GM12878 (cell line): ENCODE measurements at regions not wholly inside any gene's neighbourhood (a gene's known extent, or its start where the extent isn't known, plus 50 kb on each side); places are given as distances from the start of the nearest gene placed in this dataset.

Experiments
- ATAC-seq: fragments of 200-7000 bp; cut with Tn5 transposase; 3 replicates; pipeline ENCODE4 v1.9.1; 2020; ENCODE audit warnings: mild to moderate bottlenecking, moderate library complexity
- BruUV-seq: library from RNA; stranded (reverse); fragments of 400-500 nt; replicated peaks from 2 replicates; lab custom pipeline; 2021; lab: Mats Ljungman, UMichigan
- CTCF ChIA-PET: fragments of 300-600 bp; sonication (Branson Sonifier 250); formaldehyde crosslinking; extraction: SDS; loops from one replicate; lab custom pipeline; 2021; ENCODE audit warnings: inconsistent platforms; lab: Yijun Ruan, JAX
- POLR2A ChIA-PET: fragments of 350-600 bp; formaldehyde crosslinking; extraction: SDS; loops from one replicate; lab custom pipeline; 2021; ENCODE audit warnings: inconsistent platforms; lab: Charles Lee
- RAD21 ChIA-PET: fragments of 300-600 bp; sonication (Branson Sonifier 250); formaldehyde crosslinking; loops from one replicate; lab custom pipeline; 2023; ENCODE audit warnings: antibody characterized with exemption; ENCODE audit not compliant: unreplicated experiment; lab: Charles Lee
- SMC1A ChIA-PET: fragments of 300-600 bp; sonication (Branson Sonifier 250); formaldehyde crosslinking; loops from one replicate; lab custom pipeline; 2023; ENCODE audit not compliant: unreplicated experiment, uncharacterized antibody; lab: Charles Lee
- DNase-seq: peaks from one replicate; pipeline ENCODE4 v3.0.0-alpha.2; 2011; ENCODE audit warnings: low read depth, low spot score
- FAIRE-seq: peaks from 3 replicates; lab custom pipeline; 2011; peaks lifted over from hg19 to GRCh38; lab: Jason Lieb, UNC
- H2AFZ ChIP-seq: 2 replicates; pipeline ENCODE4 v1.6.0; 2011; ENCODE audit warnings: low read depth, low read length, control low read depth; ENCODE audit not compliant: control insufficient read depth
- H3K27ac ChIP-seq: 2 replicates; pipeline ENCODE4 v1.5.1; 2011; ENCODE audit warnings: control low read depth; ENCODE audit not compliant: control insufficient read depth, insufficient read depth
- H3K27me3 ChIP-seq, 2 experiments: replicated peaks in 1 of 2; 2 replicates each; pipeline versions ENCODE4 v1.6.0 to v1.6.1; 2011; ENCODE audit warnings: low read length in 1 of 2; ENCODE audit not compliant: control insufficient read depth in 2 of 2, insufficient read depth in 2 of 2
- H3K36me3 ChIP-seq, 2 experiments: 2 replicates each; pipeline ENCODE4 v1.5.1; 2011; ENCODE audit warnings: low read length in 1 of 2; ENCODE audit not compliant: control insufficient read depth in 2 of 2, insufficient read depth in 2 of 2
- H3K4me1 ChIP-seq: 2 replicates; pipeline ENCODE4 v1.6.1; 2011; ENCODE audit warnings: mild to moderate bottlenecking, low read length, moderate library complexity, mixed read lengths; ENCODE audit not compliant: control insufficient read depth, insufficient read depth
- H3K4me2 ChIP-seq: 2 replicates; pipeline ENCODE4 v1.6.0; 2011; ENCODE audit warnings: control low read depth; ENCODE audit not compliant: control insufficient read depth, insufficient read depth
- H3K4me3 ChIP-seq: fragments of 200-600 bp; sonication (generic); 2 replicates; pipeline ENCODE4 v1.5.1; 2016
- H3K79me2 ChIP-seq: 2 replicates; pipeline ENCODE4 v1.6.0; 2011; ENCODE audit warnings: low read length; ENCODE audit not compliant: control insufficient read depth, insufficient read depth
- H3K9ac ChIP-seq: 2 replicates; pipeline ENCODE4 v1.8.0; 2011; ENCODE audit warnings: low read length, control low read depth, mixed read lengths; ENCODE audit not compliant: control insufficient read depth, insufficient read depth
- H3K9me3 ChIP-seq: replicated peaks from 3 replicates; pipeline ENCODE4 v1.5.1; 2011; ENCODE audit warnings: mild to moderate bottlenecking, low read length; ENCODE audit not compliant: control insufficient read depth, insufficient read depth
- H4K20me1 ChIP-seq: 2 replicates; pipeline ENCODE4 v1.6.0; 2011; ENCODE audit not compliant: control insufficient read depth, insufficient read depth
- BMI1 ChIP-seq: fragments of 450-650 bp; IDR thresholded peaks from 2 replicates; pipeline ENCODE4 v1.6.1; 2016; ENCODE audit warnings: mild to moderate bottlenecking, moderate library complexity, borderline replicate concordance
- CHD1 ChIP-seq: IDR thresholded peaks from 2 replicates; pipeline ENCODE4 v1.6.1; 2012; ENCODE audit warnings: low read depth, low read length, improper control_type of control experiment
- EP300 ChIP-seq, 2 experiments: fragments of 150-350 bp in 1 of 2; IDR thresholded peaks; 2 replicates each; pipeline ENCODE4 v1.6.1; 2011 to 2012; ENCODE audit warnings: low read depth in 2 of 2, low read length in 2 of 2, borderline replicate concordance in 1 of 2, improper control_type of control experiment in 1 of 2, inconsistent platforms in 1 of 2; ENCODE audit not compliant: control insufficient read depth in 1 of 2
- FOS ChIP-seq: IDR thresholded peaks from 3 replicates; pipeline ENCODE4 v1.6.1; 2011; ENCODE audit warnings: borderline replicate concordance; ENCODE audit not compliant: insufficient read length; ENCODE audit errors: extremely low read depth
- JUND ChIP-seq: IDR thresholded peaks from 2 replicates; pipeline ENCODE4 v1.6.1; 2012; ENCODE audit warnings: low read depth, mild to moderate bottlenecking, low read length, improper control_type of control experiment, moderate library complexity
- TCF12 ChIP-seq: IDR thresholded peaks from 2 replicates; pipeline ENCODE4 v1.6.1; 2011; ENCODE audit warnings: low read depth, mild to moderate bottlenecking, low read length
- ZNF274 ChIP-seq: IDR thresholded peaks from one replicate; pipeline ENCODE4 v1.8.0; 2011; ENCODE audit not compliant: insufficient read length, insufficient read depth
- ZNF384 ChIP-seq: IDR thresholded peaks from 2 replicates; pipeline ENCODE4 v1.6.1; 2012; ENCODE audit warnings: low read depth, mild to moderate bottlenecking, low read length, improper control_type of control experiment, borderline replicate concordance
- ZNF622 ChIP-seq: fragments of 450-650 bp; IDR thresholded peaks from 2 replicates; pipeline ENCODE4 v1.6.1; 2017; ENCODE audit warnings: mild to moderate bottlenecking, inconsistent platforms
- in situ Hi-C: fragments of 300-500 bp; cut with MboI; formaldehyde crosslinking; loops from 9 replicates; pipeline ENCODE4 v1.14.3; 2018; ENCODE audit warnings: mixed read lengths
- intact Hi-C: fragments of 100-400 bp; cut with micrococcal nuclease; formaldehyde crosslinking; loops from one replicate; pipeline ENCODE4 v1.14.2; 2022; ENCODE audit not compliant: unreplicated experiment
- TF ChIP-seq, protein P1 (sequence below): fragments of 450-650 bp; formaldehyde crosslinking; IDR thresholded peaks from 2 replicates; pipeline ENCODE4 v1.4.0; 2022; ENCODE audit warnings: mild to moderate bottlenecking, moderate library complexity
- TF ChIP-seq, protein P2 (sequence below): fragments of 150-350 bp; IDR thresholded peaks from 2 replicates; pipeline ENCODE4 v1.6.1; 2014; ENCODE audit warnings: mild to moderate bottlenecking, low read depth, low read length
- TF ChIP-seq, protein P3 (sequence below): fragments of 450-650 bp; IDR thresholded peaks from 2 replicates; pipeline ENCODE4 v1.6.1; 2016; ENCODE audit warnings: mild to moderate bottlenecking
- TF ChIP-seq, protein P4 (sequence below): fragments of 450-650 bp; IDR thresholded peaks from 2 replicates; pipeline ENCODE4 v1.6.1; 2017; ENCODE audit warnings: low read depth, mild to moderate bottlenecking, moderate library complexity
- TF ChIP-seq, protein P5 (sequence below): IDR thresholded peaks from 2 replicates; pipeline ENCODE4 v1.6.1; 2012; ENCODE audit warnings: low read length, inconsistent platforms

DNA sequence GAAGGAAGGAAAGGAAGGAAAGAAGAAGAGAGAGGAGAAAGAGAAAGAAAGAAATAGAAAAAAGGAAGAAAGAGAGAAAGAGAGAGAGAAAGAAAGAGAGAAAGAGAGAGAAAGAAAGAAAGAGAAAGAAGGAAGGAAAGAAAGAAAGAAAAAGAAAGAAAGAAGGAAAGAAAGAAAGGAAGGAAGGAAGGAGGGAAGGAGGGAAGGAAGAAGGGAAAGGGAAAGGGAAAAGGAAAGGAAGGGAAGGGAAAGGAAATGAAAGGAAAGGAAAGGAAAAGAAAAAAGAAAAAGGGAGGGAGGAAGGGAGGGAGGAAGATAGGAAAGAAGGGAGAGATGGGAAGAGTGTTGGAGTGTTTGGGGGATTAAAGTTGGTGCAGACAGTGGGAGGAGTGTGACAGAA lies 450.1 kb downstream of the GBE1 start:
- ChIA-PET POLR2A (no interaction called here), CTCF (no interaction called here), SMC1A (no interaction called here), RAD21 (no interaction called here)
- H3K4me2 ChIP-seq: no peak overlapping the region
- in situ Hi-C loops: no loop called here
- DNase-seq (no peak), ATAC-seq (no peak), FAIRE-seq (no peak)
- H3K9me3 ChIP-seq: no peaks in the 10 kb centered on the region
- BruUV-seq: no TSS peak
- H3K36me3 ChIP-seq: no peaks in the 10 kb centered on the region
- H3K27ac ChIP-seq: no peak overlapping the region
- H3K4me1 ChIP-seq: no peaks in the 10 kb centered on the region
- TF ChIP-seq, protein P1, sequence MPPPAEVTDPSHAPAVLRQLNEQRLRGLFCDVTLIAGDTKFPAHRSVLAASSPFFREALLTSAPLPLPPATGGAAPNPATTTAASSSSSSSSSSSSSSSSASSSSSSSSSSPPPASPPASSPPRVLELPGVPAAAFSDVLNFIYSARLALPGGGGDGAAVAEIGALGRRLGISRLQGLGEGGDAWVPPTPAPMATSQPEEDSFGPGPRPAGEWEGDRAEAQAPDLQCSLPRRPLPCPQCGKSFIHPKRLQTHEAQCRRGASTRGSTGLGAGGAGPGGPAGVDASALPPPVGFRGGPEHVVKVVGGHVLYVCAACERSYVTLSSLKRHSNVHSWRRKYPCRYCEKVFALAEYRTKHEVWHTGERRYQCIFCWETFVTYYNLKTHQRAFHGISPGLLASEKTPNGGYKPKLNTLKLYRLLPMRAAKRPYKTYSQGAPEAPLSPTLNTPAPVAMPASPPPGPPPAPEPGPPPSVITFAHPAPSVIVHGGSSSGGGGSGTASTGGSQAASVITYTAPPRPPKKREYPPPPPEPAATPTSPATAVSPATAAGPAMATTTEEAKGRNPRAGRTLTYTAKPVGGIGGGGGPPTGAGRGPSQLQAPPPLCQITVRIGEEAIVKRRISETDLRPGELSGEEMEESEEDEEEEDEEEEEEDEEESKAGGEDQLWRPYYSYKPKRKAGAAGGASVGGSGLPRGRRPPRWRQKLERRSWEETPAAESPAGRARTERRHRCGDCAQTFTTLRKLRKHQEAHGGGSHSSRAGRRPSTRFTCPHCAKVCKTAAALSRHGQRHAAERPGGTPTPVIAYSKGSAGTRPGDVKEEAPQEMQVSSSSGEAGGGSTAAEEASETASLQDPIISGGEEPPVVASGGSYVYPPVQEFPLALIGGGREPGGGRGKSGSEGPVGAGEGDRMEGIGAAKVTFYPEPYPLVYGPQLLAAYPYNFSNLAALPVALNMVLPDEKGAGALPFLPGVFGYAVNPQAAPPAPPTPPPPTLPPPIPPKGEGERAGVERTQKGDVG (CRISPR knock-in tag): no peak
- TF ChIP-seq BMI1: no peak
- no peak for TF ChIP-seq CHD1
- TF ChIP-seq EP300 (IDR thresholded peaks at IDR 0.05; ENCODE audit: borderline replicate concordance in 1 of 2, control insufficient read depth in 1 of 2, low read depth in 2 of 2, low read length in 2 of 2): no peak
- TF ChIP-seq, protein P2, sequence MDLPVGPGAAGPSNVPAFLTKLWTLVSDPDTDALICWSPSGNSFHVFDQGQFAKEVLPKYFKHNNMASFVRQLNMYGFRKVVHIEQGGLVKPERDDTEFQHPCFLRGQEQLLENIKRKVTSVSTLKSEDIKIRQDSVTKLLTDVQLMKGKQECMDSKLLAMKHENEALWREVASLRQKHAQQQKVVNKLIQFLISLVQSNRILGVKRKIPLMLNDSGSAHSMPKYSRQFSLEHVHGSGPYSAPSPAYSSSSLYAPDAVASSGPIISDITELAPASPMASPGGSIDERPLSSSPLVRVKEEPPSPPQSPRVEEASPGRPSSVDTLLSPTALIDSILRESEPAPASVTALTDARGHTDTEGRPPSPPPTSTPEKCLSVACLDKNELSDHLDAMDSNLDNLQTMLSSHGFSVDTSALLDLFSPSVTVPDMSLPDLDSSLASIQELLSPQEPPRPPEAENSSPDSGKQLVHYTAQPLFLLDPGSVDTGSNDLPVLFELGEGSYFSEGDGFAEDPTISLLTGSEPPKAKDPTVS: no peak
- TF ChIP-seq JUND: no peak
- no peak for TF ChIP-seq ZNF622
- TF ChIP-seq ZNF274: no peak
- TF ChIP-seq ZNF384: no peak
- TF ChIP-seq, protein P3, sequence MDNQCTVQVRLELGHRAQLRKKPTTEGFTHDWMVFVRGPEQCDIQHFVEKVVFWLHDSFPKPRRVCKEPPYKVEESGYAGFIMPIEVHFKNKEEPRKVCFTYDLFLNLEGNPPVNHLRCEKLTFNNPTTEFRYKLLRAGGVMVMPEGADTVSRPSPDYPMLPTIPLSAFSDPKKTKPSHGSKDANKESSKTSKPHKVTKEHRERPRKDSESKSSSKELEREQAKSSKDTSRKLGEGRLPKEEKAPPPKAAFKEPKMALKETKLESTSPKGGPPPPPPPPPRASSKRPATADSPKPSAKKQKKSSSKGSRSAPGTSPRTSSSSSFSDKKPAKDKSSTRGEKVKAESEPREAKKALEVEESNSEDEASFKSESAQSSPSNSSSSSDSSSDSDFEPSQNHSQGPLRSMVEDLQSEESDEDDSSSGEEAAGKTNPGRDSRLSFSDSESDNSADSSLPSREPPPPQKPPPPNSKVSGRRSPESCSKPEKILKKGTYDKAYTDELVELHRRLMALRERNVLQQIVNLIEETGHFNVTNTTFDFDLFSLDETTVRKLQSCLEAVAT: no peak
- TF ChIP-seq FOS: no peak
- TF ChIP-seq, protein P4, sequence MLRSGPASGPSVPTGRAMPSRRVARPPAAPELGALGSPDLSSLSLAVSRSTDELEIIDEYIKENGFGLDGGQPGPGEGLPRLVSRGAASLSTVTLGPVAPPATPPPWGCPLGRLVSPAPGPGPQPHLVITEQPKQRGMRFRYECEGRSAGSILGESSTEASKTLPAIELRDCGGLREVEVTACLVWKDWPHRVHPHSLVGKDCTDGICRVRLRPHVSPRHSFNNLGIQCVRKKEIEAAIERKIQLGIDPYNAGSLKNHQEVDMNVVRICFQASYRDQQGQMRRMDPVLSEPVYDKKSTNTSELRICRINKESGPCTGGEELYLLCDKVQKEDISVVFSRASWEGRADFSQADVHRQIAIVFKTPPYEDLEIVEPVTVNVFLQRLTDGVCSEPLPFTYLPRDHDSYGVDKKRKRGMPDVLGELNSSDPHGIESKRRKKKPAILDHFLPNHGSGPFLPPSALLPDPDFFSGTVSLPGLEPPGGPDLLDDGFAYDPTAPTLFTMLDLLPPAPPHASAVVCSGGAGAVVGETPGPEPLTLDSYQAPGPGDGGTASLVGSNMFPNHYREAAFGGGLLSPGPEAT: no peak
- no peak for TF ChIP-seq TCF12
- TF ChIP-seq, protein P5, sequence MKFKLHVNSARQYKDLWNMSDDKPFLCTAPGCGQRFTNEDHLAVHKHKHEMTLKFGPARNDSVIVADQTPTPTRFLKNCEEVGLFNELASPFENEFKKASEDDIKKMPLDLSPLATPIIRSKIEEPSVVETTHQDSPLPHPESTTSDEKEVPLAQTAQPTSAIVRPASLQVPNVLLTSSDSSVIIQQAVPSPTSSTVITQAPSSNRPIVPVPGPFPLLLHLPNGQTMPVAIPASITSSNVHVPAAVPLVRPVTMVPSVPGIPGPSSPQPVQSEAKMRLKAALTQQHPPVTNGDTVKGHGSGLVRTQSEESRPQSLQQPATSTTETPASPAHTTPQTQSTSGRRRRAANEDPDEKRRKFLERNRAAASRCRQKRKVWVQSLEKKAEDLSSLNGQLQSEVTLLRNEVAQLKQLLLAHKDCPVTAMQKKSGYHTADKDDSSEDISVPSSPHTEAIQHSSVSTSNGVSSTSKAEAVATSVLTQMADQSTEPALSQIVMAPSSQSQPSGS: no peak
- H2AFZ ChIP-seq: no peak overlapping the region
- no peaks in the 10 kb centered on the region for H3K79me2 ChIP-seq
- H3K9ac ChIP-seq: no peak overlapping the region
- H3K4me3 ChIP-seq: no peak overlapping the region
- no peaks in the 10 kb centered on the region for H4K20me1 ChIP-seq
- no peaks in the 10 kb centered on the region for H3K27me3 ChIP-seq
- intact Hi-C loops: no loop called here
